ENCODE measurements at regions not wholly inside any gene's neighbourhood (a gene's known extent, or its start where the extent isn't known, plus 50 kb on each side); places are given as distances from the start of the nearest gene placed in this dataset.
"Not testable (repeated sequence)": the region's sequence is repeated elsewhere in the genome, so short reads cannot be mapped to it uniquely, and the experiment has no call there.

- peaks cover 15% of the 10 kb centered on the region for H3K4me1 ChIP-seq (ENCODE audit: control insufficient read depth, insufficient read depth, low read length)
- H3K9me3 ChIP-seq (ENCODE audit: control insufficient read depth, insufficient read depth, low read length), result no peaks in the 10 kb centered on the region
- H3K9ac ChIP-seq (ENCODE audit: low read depth, low read length), result no peak overlapping the region
- no peaks in the 10 kb centered on the region for H3K27me3 ChIP-seq (ENCODE audit: control insufficient read depth, insufficient read depth, low read length)
- H3K4me3 ChIP-seq (ENCODE audit: low read depth, low read length), result no peak overlapping the region
- H3K36me3 ChIP-seq (ENCODE audit: control insufficient read depth, insufficient read depth, low read length), result no peaks in the 10 kb centered on the region
Measured at GRCh38 chr4:151524610-151525009, 115.6 kb downstream of the FHIP1A start.

GRCh38 chr4:151526489-151526888 is 117.5 kb downstream of the FHIP1A start:
- H3K27me3 ChIP-seq (ENCODE audit: control insufficient read depth, insufficient read depth, low read length); H3K4me3 ChIP-seq (ENCODE audit: low read depth, low read length); H3K9ac ChIP-seq (ENCODE audit: low read depth, low read length); H3K36me3 ChIP-seq (ENCODE audit: control insufficient read depth, insufficient read depth, low read length); H3K9me3 ChIP-seq (ENCODE audit: control insufficient read depth, insufficient read depth, low read length): not testable (repeated sequence)
- H3K4me1 ChIP-seq (ENCODE audit: control insufficient read depth, insufficient read depth, low read length), result peaks cover 15% of the 10 kb centered on the region

- H3K4me3 ChIP-seq (ENCODE audit: low read depth, low read length), result no peak overlapping the region
- H3K9ac ChIP-seq (ENCODE audit: low read depth, low read length), result no peak overlapping the region
- no peaks in the 10 kb centered on the region for H3K27me3 ChIP-seq (ENCODE audit: control insufficient read depth, insufficient read depth, low read length)
- H3K36me3 ChIP-seq (ENCODE audit: control insufficient read depth, insufficient read depth, low read length), result no peaks in the 10 kb centered on the region
- H3K4me1 ChIP-seq (ENCODE audit: control insufficient read depth, insufficient read depth, low read length), result peaks cover 11% of the 10 kb centered on the region
- no peaks in the 10 kb centered on the region for H3K9me3 ChIP-seq (ENCODE audit: control insufficient read depth, insufficient read depth, low read length)
Measured at GRCh38 chr4:151527699-151528098, 118.7 kb downstream of the FHIP1A start.

GRCh38 chr4:151529187-151529586 is 120.2 kb downstream of the FHIP1A start:
- no peaks in the 10 kb centered on the region for H3K27me3 ChIP-seq (ENCODE audit: control insufficient read depth, insufficient read depth, low read length)
- no peak overlapping the region for H3K4me3 ChIP-seq (ENCODE audit: low read depth, low read length)
- no peaks in the 10 kb centered on the region for H3K36me3 ChIP-seq (ENCODE audit: control insufficient read depth, insufficient read depth, low read length)
- no peaks in the 10 kb centered on the region for H3K9me3 ChIP-seq (ENCODE audit: control insufficient read depth, insufficient read depth, low read length)
- H3K4me1 ChIP-seq (ENCODE audit: control insufficient read depth, insufficient read depth, low read length), result peaks cover 11% of the 10 kb centered on the region
- no peak overlapping the region for H3K9ac ChIP-seq (ENCODE audit: low read depth, low read length)

GRCh38 chr4:151530230-151530629 is 121.3 kb downstream of the FHIP1A start:
- H3K4me1 ChIP-seq (ENCODE audit: control insufficient read depth, insufficient read depth, low read length), result peaks cover 1% of the 10 kb centered on the region
- H3K27me3 ChIP-seq (ENCODE audit: control insufficient read depth, insufficient read depth, low read length), result no peaks in the 10 kb centered on the region
- no peak overlapping the region for H3K4me3 ChIP-seq (ENCODE audit: low read depth, low read length)
- no peaks in the 10 kb centered on the region for H3K9me3 ChIP-seq (ENCODE audit: control insufficient read depth, insufficient read depth, low read length)
- H3K9ac ChIP-seq (ENCODE audit: low read depth, low read length), result no peak overlapping the region
- no peaks in the 10 kb centered on the region for H3K36me3 ChIP-seq (ENCODE audit: control insufficient read depth, insufficient read depth, low read length)

- Histone ChIP-seq H3K4me1 (ENCODE audit: control insufficient read depth, insufficient read depth, low read length) (no peaks in the 10 kb centered on the region), H3K4me3 (ENCODE audit: low read depth, low read length) (no peak overlapping the region), H3K9me3 (ENCODE audit: control insufficient read depth, insufficient read depth, low read length) (no peaks in the 10 kb centered on the region), H3K27me3 (ENCODE audit: control insufficient read depth, insufficient read depth, low read length) (no peaks in the 10 kb centered on the region), H3K9ac (ENCODE audit: low read depth, low read length) (no peak overlapping the region), H3K36me3 (ENCODE audit: control insufficient read depth, insufficient read depth, low read length) (no peaks in the 10 kb centered on the region)
Measured at GRCh38 chr4:151530783-151531182, 121.8 kb downstream of the FHIP1A start.

GRCh38 chr4:151532001-151532708 is 123.2 kb downstream of the FHIP1A start:
- Histone ChIP-seq H3K27me3 (ENCODE audit: control insufficient read depth, insufficient read depth, low read length) (no peaks in the 10 kb centered on the region), H3K4me1 (ENCODE audit: control insufficient read depth, insufficient read depth, low read length) (no peaks in the 10 kb centered on the region), H3K9me3 (ENCODE audit: control insufficient read depth, insufficient read depth, low read length) (no peaks in the 10 kb centered on the region), H3K36me3 (ENCODE audit: control insufficient read depth, insufficient read depth, low read length) (no peaks in the 10 kb centered on the region), H3K4me3 (ENCODE audit: low read depth, low read length) (no peak overlapping the region), H3K9ac (ENCODE audit: low read depth, low read length) (no peak overlapping the region)

GRCh38 chr4:151534195-151534594 is 125.2 kb downstream of the FHIP1A start:
- Histone ChIP-seq H3K36me3 (ENCODE audit: control insufficient read depth, insufficient read depth, low read length) (no peaks in the 10 kb centered on the region), H3K4me3 (ENCODE audit: low read depth, low read length) (no peak overlapping the region), H3K9me3 (ENCODE audit: control insufficient read depth, insufficient read depth, low read length) (no peaks in the 10 kb centered on the region), H3K4me1 (ENCODE audit: control insufficient read depth, insufficient read depth, low read length) (peaks cover 12% of the 10 kb centered on the region), H3K9ac (ENCODE audit: low read depth, low read length) (no peak overlapping the region), H3K27me3 (ENCODE audit: control insufficient read depth, insufficient read depth, low read length) (no peaks in the 10 kb centered on the region)

- peaks cover 17% of the 10 kb centered on the region for H3K4me1 ChIP-seq (ENCODE audit: control insufficient read depth, insufficient read depth, low read length)
- H3K9me3 ChIP-seq (ENCODE audit: control insufficient read depth, insufficient read depth, low read length), result no peaks in the 10 kb centered on the region
- no peaks in the 10 kb centered on the region for H3K36me3 ChIP-seq (ENCODE audit: control insufficient read depth, insufficient read depth, low read length)
- no peak overlapping the region for H3K9ac ChIP-seq (ENCODE audit: low read depth, low read length)
- no peaks in the 10 kb centered on the region for H3K27me3 ChIP-seq (ENCODE audit: control insufficient read depth, insufficient read depth, low read length)
- no peak overlapping the region for H3K4me3 ChIP-seq (ENCODE audit: low read depth, low read length)
Measured at GRCh38 chr4:151535366-151535765, 126.4 kb downstream of the FHIP1A start.

- Histone ChIP-seq H3K27me3 (ENCODE audit: control insufficient read depth, insufficient read depth, low read length) (no peaks in the 10 kb centered on the region), H3K9ac (ENCODE audit: low read depth, low read length) (no peak overlapping the region), H3K36me3 (ENCODE audit: control insufficient read depth, insufficient read depth, low read length) (no peaks in the 10 kb centered on the region), H3K4me3 (ENCODE audit: low read depth, low read length) (no peak overlapping the region), H3K9me3 (ENCODE audit: control insufficient read depth, insufficient read depth, low read length) (no peaks in the 10 kb centered on the region), H3K4me1 (ENCODE audit: control insufficient read depth, insufficient read depth, low read length) (peaks cover 21% of the 10 kb centered on the region)
Measured at GRCh38 chr4:151537687-151538086, 128.7 kb downstream of the FHIP1A start.

GRCh38 chr4:151538963-151539362 is 130.0 kb downstream of the FHIP1A start:
- H3K36me3 ChIP-seq (ENCODE audit: control insufficient read depth, insufficient read depth, low read length), result no peaks in the 10 kb centered on the region
- no peak overlapping the region for H3K4me3 ChIP-seq (ENCODE audit: low read depth, low read length)
- no peaks in the 10 kb centered on the region for H3K27me3 ChIP-seq (ENCODE audit: control insufficient read depth, insufficient read depth, low read length)
- H3K9me3 ChIP-seq (ENCODE audit: control insufficient read depth, insufficient read depth, low read length), result no peaks in the 10 kb centered on the region
- H3K9ac ChIP-seq (ENCODE audit: low read depth, low read length), result no peak overlapping the region
- peaks cover 21% of the 10 kb centered on the region for H3K4me1 ChIP-seq (ENCODE audit: control insufficient read depth, insufficient read depth, low read length)

- no peaks in the 10 kb centered on the region for H3K9me3 ChIP-seq (ENCODE audit: control insufficient read depth, insufficient read depth, low read length)
- H3K36me3 ChIP-seq (ENCODE audit: control insufficient read depth, insufficient read depth, low read length), result no peaks in the 10 kb centered on the region
- H3K4me3 ChIP-seq (ENCODE audit: low read depth, low read length), result no peak overlapping the region
- no peaks in the 10 kb centered on the region for H3K27me3 ChIP-seq (ENCODE audit: control insufficient read depth, insufficient read depth, low read length)
- H3K4me1 ChIP-seq (ENCODE audit: control insufficient read depth, insufficient read depth, low read length), result peaks cover 21% of the 10 kb centered on the region
- no peak overlapping the region for H3K9ac ChIP-seq (ENCODE audit: low read depth, low read length)
Measured at GRCh38 chr4:151540728-151541388, 131.9 kb downstream of the FHIP1A start.
